HG03045 (cell line): ENCODE measurements at regions not wholly inside any gene's neighbourhood (a gene's known extent, or its start where the extent isn't known, plus 50 kb on each side); places are given as distances from the start of the nearest gene placed in this dataset.
"Not testable (repeated sequence)": the region's sequence is repeated elsewhere in the genome, so short reads cannot be mapped to it uniquely, and the experiment has no call there.

ENCODE experiments used
- ATAC-seq: cut with Tn5 transposase; IDR thresholded peaks from one replicate; pipeline ENCODE4 v1.9.1; 2021; ENCODE audit warnings: mild to moderate bottlenecking, moderate library complexity; ENCODE audit not compliant: unreplicated experiment

DNA sequence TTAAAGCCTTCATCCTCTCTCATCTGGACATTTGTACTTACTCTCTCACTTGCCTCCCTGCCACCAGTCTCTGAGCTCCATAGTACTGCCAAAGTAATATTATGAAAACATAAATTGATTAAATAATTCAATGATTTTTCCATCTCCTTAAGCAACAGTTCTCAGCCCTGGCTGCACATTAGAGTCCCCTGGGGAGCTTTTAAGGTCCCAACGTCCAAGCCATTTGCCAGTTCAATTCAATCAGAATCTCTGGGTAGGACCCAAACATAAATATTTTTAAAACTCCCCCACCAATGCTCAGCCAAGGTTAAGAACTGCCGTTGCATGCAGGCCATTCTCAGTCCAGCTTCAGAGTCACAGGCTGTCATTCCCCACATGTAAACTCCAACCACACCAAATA is 114.4 kb upstream of the BMAL1 start:
- ATAC-seq: no peak

DNA sequence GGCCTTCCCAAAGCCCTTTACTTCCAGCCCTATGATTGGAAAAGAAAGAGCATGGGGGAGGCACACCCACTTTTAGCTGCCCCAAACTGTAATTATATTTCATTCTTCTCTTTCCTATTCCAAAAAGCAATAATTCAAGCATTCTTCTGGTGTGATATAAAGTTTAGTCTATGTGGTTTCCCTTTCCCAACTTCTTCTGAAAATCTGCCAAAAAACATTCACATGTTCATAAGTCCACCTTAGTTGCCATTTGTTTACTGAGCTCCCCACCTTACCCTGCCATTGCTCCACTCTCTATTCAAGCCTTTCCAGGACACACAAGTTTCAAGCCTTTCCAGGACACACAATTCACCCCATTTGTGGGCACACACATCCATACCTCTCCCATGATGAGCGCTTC is 111.6 kb upstream of the BMAL1 start:
- no peak for ATAC-seq

DNA sequence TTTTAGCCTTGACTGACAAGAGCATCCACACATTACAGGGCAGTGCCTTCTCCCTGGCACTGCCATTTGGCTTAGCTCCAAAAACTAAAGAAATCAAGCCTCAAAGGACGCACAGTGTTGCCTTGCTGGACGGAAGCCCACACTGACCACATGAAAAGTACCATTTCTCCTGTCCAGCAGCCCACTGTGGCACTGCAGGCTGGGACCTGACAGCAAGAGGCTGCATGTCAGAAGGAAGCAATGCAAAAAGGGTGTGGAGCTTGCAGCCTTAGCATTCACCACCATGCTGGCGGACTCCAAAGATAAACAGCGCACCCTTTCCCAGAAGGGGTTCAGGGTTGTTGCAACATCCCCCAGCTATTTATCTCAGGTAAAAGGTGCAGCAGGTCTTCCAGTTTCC is 109.3 kb upstream of the BMAL1 start:
- ATAC-seq: no peak

- ATAC-seq: no peak
Measured at GRCh38 chr11:13169709-13170108, 107.9 kb upstream of the BMAL1 start.

- ATAC-seq: no peak
Measured at GRCh38 chr11:13174090-13174489, 103.5 kb upstream of the BMAL1 start.

DNA sequence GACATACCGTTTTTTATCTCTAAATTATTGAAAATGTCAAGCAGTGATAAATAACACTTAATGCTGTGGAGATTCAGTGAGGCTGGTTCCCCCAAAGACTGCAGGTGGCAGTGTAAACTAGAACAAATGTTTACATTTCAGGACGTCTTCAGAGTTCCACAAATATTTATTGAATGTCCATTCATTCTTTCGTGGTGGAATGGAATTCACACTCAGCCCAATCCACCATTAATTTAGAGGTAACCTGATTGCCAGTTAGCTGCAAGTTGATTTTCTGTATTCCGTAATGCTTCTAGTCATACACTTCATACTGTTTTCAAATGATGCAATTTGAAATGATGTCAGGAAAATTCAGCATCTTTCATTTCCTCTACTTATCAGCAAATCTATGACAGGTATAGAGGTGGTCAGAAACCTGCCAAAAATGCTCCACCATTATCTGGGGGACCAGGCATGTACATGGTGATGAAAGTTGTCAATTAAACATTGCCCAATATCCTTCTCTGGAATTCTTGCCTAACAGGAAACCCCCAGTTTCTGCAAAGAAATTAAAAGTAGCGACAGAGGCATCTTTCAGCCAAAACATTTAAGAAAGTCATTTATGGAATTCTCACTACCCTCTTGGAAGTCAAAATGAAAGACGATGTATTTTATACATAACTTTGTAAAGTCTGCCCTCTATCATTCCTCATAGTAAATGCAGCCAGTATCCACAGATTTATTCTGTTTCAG is 94.3 kb upstream of the BMAL1 start:
- ATAC-seq: no peak

DNA sequence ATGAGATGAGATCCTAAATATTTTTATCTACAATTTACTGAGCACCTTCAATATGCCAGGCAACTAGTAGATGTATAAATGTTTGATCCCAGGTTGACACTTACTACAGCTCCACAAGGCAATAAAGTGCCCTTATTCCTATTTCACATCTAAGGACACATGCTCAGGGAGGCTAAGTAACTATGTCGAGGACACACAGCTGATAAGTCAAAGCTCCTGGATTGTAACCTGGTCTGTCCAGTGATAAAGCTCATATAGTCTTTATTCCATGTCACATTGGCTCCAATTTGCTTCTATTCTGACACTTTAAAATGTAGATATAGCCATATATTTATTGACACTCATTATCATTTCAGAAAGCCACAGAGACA is 93.8 kb upstream of the BMAL1 start:
- ATAC-seq: no peak

DNA sequence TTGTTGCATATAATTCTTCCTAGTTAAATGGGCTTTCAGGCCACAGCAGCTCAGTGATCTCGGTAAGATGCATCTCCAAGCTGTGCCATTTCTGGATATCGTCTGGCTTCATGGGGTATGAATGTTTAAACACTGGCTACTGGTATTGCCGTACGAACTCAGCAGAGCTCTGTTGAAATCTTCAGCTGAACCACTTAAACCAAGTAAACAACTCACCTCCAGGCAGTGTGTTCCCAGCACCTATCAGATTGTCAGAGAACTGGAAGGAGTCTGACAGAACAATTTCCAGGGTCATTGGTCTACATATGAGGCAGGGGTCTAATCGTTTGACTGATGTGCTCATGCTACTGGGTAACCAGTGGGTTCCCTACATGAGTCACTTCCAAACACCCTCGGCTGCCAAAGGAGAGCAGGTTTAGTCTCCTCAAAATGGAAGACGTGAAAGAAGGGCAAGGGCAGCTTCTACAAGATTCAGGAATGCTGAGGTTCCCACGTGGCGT is 93.2 kb upstream of the BMAL1 start:
- ATAC-seq: no peak

- ATAC-seq: no peak
Measured at GRCh38 chr11:13188179-13188578, 89.4 kb upstream of the BMAL1 start.

- no peak for ATAC-seq
Measured at GRCh38 chr11:13189561-13190426, 87.8 kb upstream of the BMAL1 start.

DNA sequence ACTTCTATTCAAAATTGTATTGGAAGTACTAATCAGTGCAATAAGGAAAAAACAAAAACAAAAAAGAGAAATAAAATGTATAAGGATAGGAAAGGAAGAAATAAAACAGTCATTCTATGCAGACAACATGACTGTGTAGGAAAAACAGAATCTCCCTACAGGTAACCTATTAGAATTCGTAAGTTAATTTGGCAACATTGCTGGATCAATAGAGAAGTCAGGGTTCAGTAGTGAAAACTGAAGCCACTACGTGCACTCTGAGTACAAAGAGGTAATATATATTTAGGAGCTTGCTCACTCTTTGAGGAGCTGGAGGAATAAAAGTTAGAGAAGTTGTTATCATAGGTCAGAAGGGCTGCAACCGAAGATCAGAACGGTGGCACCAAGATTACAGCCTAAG is 84.0 kb upstream of the BMAL1 start:
- ATAC-seq: no peak

GRCh38 chr11:13197374-13197773 is 80.2 kb upstream of the BMAL1 start:
- ATAC-seq: not testable (repeated sequence)

- no peak for ATAC-seq
Measured at GRCh38 chr11:13205486-13205885, 72.1 kb upstream of the BMAL1 start.

- ATAC-seq: no peak
Measured at GRCh38 chr11:13206086-13206640, 71.4 kb upstream of the BMAL1 start.

DNA sequence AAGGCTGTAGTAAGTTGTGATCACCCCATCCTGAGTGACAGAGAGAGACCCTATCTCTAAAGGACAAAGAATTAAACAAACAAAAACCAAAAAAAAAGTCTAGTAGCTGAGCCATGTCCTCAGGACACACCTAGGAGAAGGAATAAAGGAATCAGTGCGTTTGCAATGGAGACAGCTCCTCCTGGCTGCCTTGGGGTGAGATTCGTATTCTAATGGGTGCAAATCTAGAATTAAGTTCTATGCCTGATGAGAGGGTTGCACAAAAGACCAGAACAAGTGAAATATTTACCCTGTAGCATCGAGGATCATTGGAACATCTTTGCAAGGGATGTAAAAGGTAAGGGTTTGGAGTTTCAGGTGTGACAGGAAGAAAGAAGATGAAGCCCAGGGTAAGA is 70.3 kb upstream of the BMAL1 start:
- no peak for ATAC-seq

- ATAC-seq: no peak
Measured at GRCh38 chr11:13207665-13208594, 69.7 kb upstream of the BMAL1 start.

DNA sequence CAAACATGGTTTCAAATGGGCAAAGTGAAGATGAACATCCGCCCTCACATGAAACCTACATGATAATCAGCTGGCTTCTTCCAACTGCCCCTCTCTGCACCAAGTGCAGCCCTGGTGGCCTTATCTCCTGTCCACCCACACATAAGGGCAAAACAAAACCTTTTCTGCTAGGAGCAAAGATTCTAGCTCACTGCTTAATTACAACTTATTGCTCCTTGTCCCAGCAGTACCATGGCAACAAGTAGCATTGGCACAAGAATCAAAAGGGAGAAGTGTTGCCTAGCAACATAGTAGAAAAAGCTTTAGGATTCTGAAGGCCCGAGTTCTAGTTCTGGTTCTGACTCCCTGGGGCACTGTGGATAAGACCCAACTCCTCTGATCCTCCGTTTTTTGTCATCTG is 68.7 kb upstream of the BMAL1 start:
- no peak for ATAC-seq

- ATAC-seq: no peak
Measured at GRCh38 chr11:13209379-13209778, 68.2 kb upstream of the BMAL1 start.

DNA sequence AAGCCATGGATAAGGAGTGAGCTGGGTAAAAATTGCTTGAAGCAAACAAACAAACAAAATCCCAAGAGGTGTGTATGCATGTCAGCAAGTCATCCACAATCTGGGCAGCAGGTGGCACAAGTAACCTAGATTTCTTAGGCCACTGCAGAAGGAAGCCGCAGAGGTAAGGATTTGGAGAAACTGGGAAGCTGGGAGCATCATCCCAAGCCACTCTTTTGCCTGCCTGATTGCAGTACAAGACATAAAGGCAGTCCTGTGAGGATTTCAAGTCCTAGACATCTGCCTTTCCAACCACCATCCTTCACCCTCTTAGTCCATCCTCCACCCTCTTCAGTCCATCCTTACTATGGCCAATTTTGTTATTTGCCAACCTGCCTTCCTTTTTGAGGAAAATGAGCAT is 67.2 kb upstream of the BMAL1 start:
- no peak for ATAC-seq

GRCh38 chr11:13214276-13214675 is 63.3 kb upstream of the BMAL1 start:
- no peak for ATAC-seq

- ATAC-seq: no peak
Measured at GRCh38 chr11:13215149-13215548, 62.4 kb upstream of the BMAL1 start.
